GM13976 (cell line): ENCODE measurements at regions not wholly inside any gene's neighbourhood (a gene's known extent, or its start where the extent isn't known, plus 50 kb on each side); places are given as distances from the start of the nearest gene placed in this dataset.

Experiments
- DNase-seq: peaks from one replicate; pipeline ENCODE4 v3.0.0; 2012; ENCODE audit warnings: low spot score
- CTCF ChIP-seq: IDR thresholded peaks from 2 replicates; pipeline ENCODE4 v1.5.1; 2012; ENCODE audit warnings: borderline replicate concordance, mild to moderate bottlenecking; ENCODE audit not compliant: insufficient read depth; ENCODE audit errors: extremely low read depth, missing control alignments, control extremely low read depth
- in situ Hi-C: fragments of 300-500 bp; cut with MboI; formaldehyde crosslinking; loops from one replicate; pipeline ENCODE4 v1.12.0; 2022; ENCODE audit warnings: low sequenced_read_pairs, mixed read lengths, inconsistent platforms; ENCODE audit not compliant: unreplicated experiment

GRCh38 chr1:72693899-72694298 lies 411.6 kb upstream of the NEGR1 start:
- no peak for TF ChIP-seq CTCF
- no peak for DNase-seq
- in situ Hi-C loops = no loop called here

- no peak for DNase-seq
- in situ Hi-C loops = no loop called here
- TF ChIP-seq CTCF = no peak
These were observed 411.0 kb upstream of the NEGR1 start for GRCh38 chr1:72693376-72693775.

GRCh38 chr1:72690871-72691270 lies 408.5 kb upstream of the NEGR1 start:
- no peak for TF ChIP-seq CTCF
- in situ Hi-C loops = no loop called here
- DNase-seq = no peak

GRCh38 chr1:72678683-72679082 lies 396.3 kb upstream of the NEGR1 start:
- no peak for DNase-seq
- in situ Hi-C loops = no loop called here

GRCh38 chr1:72670902-72671301 lies 388.6 kb upstream of the NEGR1 start:
- in situ Hi-C loops = no loop called here
- TF ChIP-seq CTCF = no peak
- no peak for DNase-seq

More at GRCh38 chr1:72678683-72679082, 396.3 kb upstream of the NEGR1 start:
- TF ChIP-seq CTCF = no peak

GRCh38 chr1:72662918-72663317 lies 380.6 kb upstream of the NEGR1 start:
- no peak for TF ChIP-seq CTCF
- no peak for DNase-seq

More at GRCh38 chr1:72662918-72663317, 380.6 kb upstream of the NEGR1 start:
- in situ Hi-C loops = no loop called here
